H9 (cell line): ENCODE measurements at regions not wholly inside any gene's neighbourhood (a gene's known extent, or its start where the extent isn't known, plus 50 kb on each side); places are given as distances from the start of the nearest gene placed in this dataset.

Experiments used
- DNase-seq: peaks from one replicate; pipeline ENCODE4 v3.0.0-alpha.2; 2017
- H2AFZ ChIP-seq: one replicate; pipeline ENCODE4 v1.6.1; 2013; ENCODE audit warnings: mild to moderate bottlenecking, low read length, control low read depth, moderate library complexity
- H2AK5ac ChIP-seq: 2 replicates; pipeline ENCODE4 v1.6.1; 2013; ENCODE audit warnings: low read length, control low read depth, mixed read lengths; ENCODE audit not compliant: insufficient read length
- H2BK120ac ChIP-seq: one replicate; pipeline ENCODE4 v1.6.1; 2013; ENCODE audit warnings: low read depth, mild to moderate bottlenecking, low read length, control low read depth, inconsistent platforms; ENCODE audit not compliant: poor library complexity, severe bottlenecking
- H2BK12ac ChIP-seq: 2 replicates; pipeline ENCODE4 v1.6.1; 2013; ENCODE audit warnings: low read length, control low read depth, mixed read lengths, low read depth; ENCODE audit not compliant: insufficient read length
- H2BK15ac ChIP-seq: 2 replicates; pipeline ENCODE4 v1.6.1; 2013; ENCODE audit warnings: low read depth, low read length, control low read depth
- H2BK20ac ChIP-seq: one replicate; pipeline ENCODE4 v1.6.1; 2013; ENCODE audit warnings: low read depth, mild to moderate bottlenecking, low read length, control low read depth, inconsistent platforms; ENCODE audit not compliant: poor library complexity, severe bottlenecking
- H2BK5ac ChIP-seq: 2 replicates; pipeline ENCODE4 v1.6.1; 2013; ENCODE audit warnings: low read length, control low read depth, mixed read lengths; ENCODE audit not compliant: insufficient read length
- H3K14ac ChIP-seq: 2 replicates; pipeline ENCODE4 v1.6.1; 2013; ENCODE audit warnings: low read length, control low read depth; ENCODE audit not compliant: insufficient read depth
- H3K18ac ChIP-seq: 2 replicates; pipeline ENCODE4 v1.6.1; 2013; ENCODE audit warnings: low read depth, mild to moderate bottlenecking, mixed read lengths, low read length, control low read depth; ENCODE audit not compliant: insufficient read length
- H3K23ac ChIP-seq: 2 replicates; pipeline ENCODE4 v1.6.1; 2013; ENCODE audit warnings: low read length, control low read depth, mixed read lengths, low read depth; ENCODE audit not compliant: insufficient read length
- H3K23me2 ChIP-seq: 2 replicates; pipeline ENCODE4 v1.6.1; 2013; ENCODE audit warnings: low read depth, mild to moderate bottlenecking, mixed read lengths, low read length, control low read depth; ENCODE audit not compliant: insufficient read length, poor library complexity, severe bottlenecking
- H3K27ac ChIP-seq: 2 replicates; pipeline ENCODE4 v1.5.1; 2013; ENCODE audit warnings: low read length, control low read depth, mixed read lengths, low read depth; ENCODE audit not compliant: insufficient read length
- H3K27me3 ChIP-seq: 2 replicates; pipeline ENCODE4 v1.6.1; 2013; ENCODE audit warnings: low read length, control low read depth, inconsistent platforms; ENCODE audit not compliant: insufficient read depth
- H3K4ac ChIP-seq: 2 replicates; pipeline ENCODE4 v1.6.1; 2013; ENCODE audit warnings: low read depth, mild to moderate bottlenecking, control low read depth, inconsistent platforms, low read length, moderate library complexity
- H3K4me1 ChIP-seq: 2 replicates; pipeline ENCODE4 v1.6.1; 2013; ENCODE audit warnings: low read length, control low read depth, inconsistent platforms; ENCODE audit not compliant: insufficient read depth
- H3K4me2 ChIP-seq: 2 replicates; pipeline ENCODE4 v1.6.1; 2013; ENCODE audit warnings: low read length, control low read depth, mixed read lengths; ENCODE audit not compliant: insufficient read length, insufficient read depth
- H3K56ac ChIP-seq: 2 replicates; pipeline ENCODE4 v1.6.1; 2013; ENCODE audit warnings: low read depth, mild to moderate bottlenecking, mixed read lengths, low read length, control low read depth; ENCODE audit not compliant: insufficient read length
- H3K79me1 ChIP-seq: 2 replicates; pipeline ENCODE4 v1.6.1; 2013; ENCODE audit warnings: low read depth, mild to moderate bottlenecking, moderate library complexity, low read length, control low read depth, inconsistent platforms; ENCODE audit not compliant: insufficient read depth, poor library complexity, severe bottlenecking
- H3K79me2 ChIP-seq: 2 replicates; pipeline ENCODE4 v1.6.1; 2013; ENCODE audit warnings: low read length, control low read depth, inconsistent platforms; ENCODE audit not compliant: insufficient read depth
- H3K9ac ChIP-seq: 2 replicates; pipeline ENCODE4 v1.6.1; 2013; ENCODE audit warnings: low read length, control low read depth, mixed read lengths; ENCODE audit not compliant: insufficient read length; ENCODE audit errors: extremely low read depth
- H3K9me3 ChIP-seq: one replicate; pipeline ENCODE4 v1.6.1; 2013; ENCODE audit warnings: low read depth, low read length, inconsistent platforms; ENCODE audit not compliant: control insufficient read depth
- H3T11ph ChIP-seq: one replicate; pipeline ENCODE4 v1.6.1; 2013; ENCODE audit warnings: mild to moderate bottlenecking, low read length, control low read depth, inconsistent platforms
- H4K20me1 ChIP-seq: one replicate; pipeline ENCODE4 v1.6.1; 2013; ENCODE audit not compliant: control insufficient read depth, insufficient read length, insufficient read depth
- H4K5ac ChIP-seq: 2 replicates; pipeline ENCODE4 v1.6.1; 2013; ENCODE audit warnings: low read depth, mild to moderate bottlenecking, mixed read lengths, low read length, control low read depth; ENCODE audit not compliant: insufficient read length
- H4K8ac ChIP-seq: replicated peaks from 2 replicates; pipeline ENCODE4 v1.6.1; 2013; ENCODE audit warnings: low read length, control low read depth, mixed read lengths, low read depth; ENCODE audit not compliant: insufficient read length
- H4K91ac ChIP-seq: 2 replicates; pipeline ENCODE4 v1.6.1; 2013; ENCODE audit warnings: low read depth, mild to moderate bottlenecking, moderate library complexity, mixed read lengths, low read length, control low read depth; ENCODE audit not compliant: insufficient read length
- H3K27ac Mint-ChIP-seq, 3 experiments: 2 replicates in 2 of 3; 3 replicates in 1 of 3; pipeline ENCODE4 v1.8.0; 2020 to 2021; ENCODE audit warnings: mixed read lengths in 3 of 3, mild to moderate bottlenecking in 1 of 3, moderate library complexity in 1 of 3
- H3K27me3 Mint-ChIP-seq: 2 replicates; pipeline ENCODE4 v1.8.0; 2021; ENCODE audit warnings: low read depth, mild to moderate bottlenecking, moderate library complexity, mixed read lengths
- H3K36me3 Mint-ChIP-seq, 3 experiments: 2 replicates in 2 of 3; 3 replicates in 1 of 3; pipeline ENCODE4 v1.8.0; 2020 to 2021; ENCODE audit warnings: low read depth in 3 of 3, mixed read lengths in 3 of 3; ENCODE audit not compliant: insufficient read depth in 1 of 3
- H3K4me1 Mint-ChIP-seq, 2 experiments: 2 replicates each; pipeline ENCODE4 v1.8.0; 2020; ENCODE audit warnings: mixed read lengths in 2 of 2
- H3K4me3 Mint-ChIP-seq, 2 experiments: 2 replicates in 1 of 2; 3 replicates in 1 of 2; pipeline ENCODE4 v1.8.0; 2020 to 2021; ENCODE audit warnings: mild to moderate bottlenecking in 2 of 2, mixed read lengths in 2 of 2, moderate library complexity in 1 of 2
- H3K9me3 Mint-ChIP-seq, 2 experiments: 2 replicates in 1 of 2; 3 replicates in 1 of 2; pipeline ENCODE4 v1.8.0; 2020; ENCODE audit warnings: mild to moderate bottlenecking in 2 of 2, mixed read lengths in 2 of 2, moderate library complexity in 1 of 2
- WGBS: extraction: QIAGEN DNeasy Blood & Tissue Kit; methylation state at CpG from one replicate; pipeline ENCODE4 v1.1.7; 2013; ENCODE audit warnings: missing lambda C conversion rate, low lambda C conversion rate, mixed read lengths; ENCODE audit not compliant: insufficient read length; ENCODE audit errors: extremely low coverage; 5-methylcytosine and 5-hydroxymethylcytosine counted together
- TF ChIP-seq, protein P1 (sequence below): fragments of 200-600 bp; sonication (generic); conservative IDR thresholded peaks from 3 replicates; pipeline ENCODE4 v1.8.0; 2021; ENCODE audit warnings: antibody characterized with exemption, mild to moderate bottlenecking

DNA sequence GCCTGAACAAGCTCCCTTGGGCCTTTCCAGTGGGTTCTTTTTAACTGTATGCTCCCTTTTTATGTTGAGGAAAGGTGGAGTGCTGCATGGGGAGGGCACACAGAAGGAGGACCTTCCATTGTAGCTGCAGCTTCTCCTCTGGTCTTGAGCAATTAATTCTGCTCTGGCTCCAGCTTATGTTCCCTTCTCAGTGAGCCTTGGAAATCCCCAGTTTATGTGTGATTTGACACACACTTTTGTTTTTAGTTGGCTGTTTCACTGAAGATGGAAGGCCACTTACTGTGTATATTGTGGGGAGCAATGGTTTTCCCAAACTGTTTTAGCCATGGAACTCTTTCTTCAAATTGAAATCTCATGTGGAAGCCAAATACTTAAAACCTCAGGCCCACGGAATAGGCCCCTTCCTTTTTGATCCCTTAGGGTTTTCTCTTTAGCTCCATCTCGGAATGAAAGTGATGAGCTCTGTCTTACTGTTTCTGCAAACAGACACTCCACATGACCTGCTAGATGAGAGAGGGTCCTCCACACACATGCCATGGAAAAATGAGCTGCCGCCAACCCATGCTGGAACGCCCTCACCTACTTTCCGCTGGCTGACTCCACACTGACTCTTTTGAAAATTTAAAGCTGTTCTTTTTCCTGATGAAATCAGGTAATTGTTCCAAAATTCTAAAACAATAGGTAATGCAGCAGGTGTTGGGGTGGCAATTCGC lies 280.9 kb upstream of the SIX2 start:
- Histone ChIP-seq H3K4ac (no peak overlapping the region), H3K9ac (no peak overlapping the region), H3K79me1 (no peaks in the 10 kb centered on the region), H2BK5ac (no peak overlapping the region), H3K14ac (no peak overlapping the region), H3K27ac (no peak overlapping the region), H2BK15ac (no peak overlapping the region), H3K79me2 (no peaks in the 10 kb centered on the region), H3K4me1 (no peaks in the 10 kb centered on the region; the same call in 1 of the 2 replicates), H3K27me3 (no peaks in the 10 kb centered on the region), H3T11ph (no peak overlapping the region), H2BK20ac (no peak overlapping the region), H3K9me3 (peaks cover 5% of the 10 kb centered on the region), H4K91ac (no peak overlapping the region), H2AK5ac (no peak overlapping the region), H3K23ac (no peak overlapping the region), H3K4me2 (no peak overlapping the region), H3K56ac (no peak overlapping the region), H4K8ac (no peak overlapping the region), H2BK12ac (no peak overlapping the region), H3K23me2 (no peaks in the 10 kb centered on the region), H4K20me1 (no peaks in the 10 kb centered on the region), H3K18ac (no peak overlapping the region), H2BK120ac (no peak overlapping the region), H4K5ac (no peak overlapping the region), H2AFZ (no peak overlapping the region)
- TF ChIP-seq, protein P1, sequence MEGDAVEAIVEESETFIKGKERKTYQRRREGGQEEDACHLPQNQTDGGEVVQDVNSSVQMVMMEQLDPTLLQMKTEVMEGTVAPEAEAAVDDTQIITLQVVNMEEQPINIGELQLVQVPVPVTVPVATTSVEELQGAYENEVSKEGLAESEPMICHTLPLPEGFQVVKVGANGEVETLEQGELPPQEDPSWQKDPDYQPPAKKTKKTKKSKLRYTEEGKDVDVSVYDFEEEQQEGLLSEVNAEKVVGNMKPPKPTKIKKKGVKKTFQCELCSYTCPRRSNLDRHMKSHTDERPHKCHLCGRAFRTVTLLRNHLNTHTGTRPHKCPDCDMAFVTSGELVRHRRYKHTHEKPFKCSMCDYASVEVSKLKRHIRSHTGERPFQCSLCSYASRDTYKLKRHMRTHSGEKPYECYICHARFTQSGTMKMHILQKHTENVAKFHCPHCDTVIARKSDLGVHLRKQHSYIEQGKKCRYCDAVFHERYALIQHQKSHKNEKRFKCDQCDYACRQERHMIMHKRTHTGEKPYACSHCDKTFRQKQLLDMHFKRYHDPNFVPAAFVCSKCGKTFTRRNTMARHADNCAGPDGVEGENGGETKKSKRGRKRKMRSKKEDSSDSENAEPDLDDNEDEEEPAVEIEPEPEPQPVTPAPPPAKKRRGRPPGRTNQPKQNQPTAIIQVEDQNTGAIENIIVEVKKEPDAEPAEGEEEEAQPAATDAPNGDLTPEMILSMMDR = no peak
- H3K9me3 Mint-ChIP-seq = peaks cover 14 to 19% of the 10 kb centered on the region in 2 experiments
- WGBS = no CpG with 5 or more reads among the region's 6 CpGs
- H3K4me3 Mint-ChIP-seq = no peak overlapping the region
- no peak overlapping the region for H3K27ac Mint-ChIP-seq
- DNase-seq = no peak
- H3K27me3 Mint-ChIP-seq = no peaks in the 10 kb centered on the region
- peaks cover 0 to 7% of the 10 kb centered on the region in 2 experiments; a peak in 2 of 4 replicates for H3K4me1 Mint-ChIP-seq
- peaks cover 3 to 20% (median 4%) of the 10 kb centered on the region in 3 experiments; a peak in 5 of 7 replicates for H3K36me3 Mint-ChIP-seq
